HG03064 (cell line): ENCODE measurements at regions not wholly inside any gene's neighbourhood (a gene's known extent, or its start where the extent isn't known, plus 50 kb on each side); places are given as distances from the start of the nearest gene placed in this dataset.
"Not testable (repeated sequence)": the region's sequence is repeated elsewhere in the genome, so short reads cannot be mapped to it uniquely, and the experiment has no call there.

Experiments
- ATAC-seq: cut with Tn5 transposase; IDR thresholded peaks from one replicate; pipeline ENCODE4 v1.9.1; 2021; ENCODE audit warnings: low read depth; ENCODE audit not compliant: unreplicated experiment

DNA sequence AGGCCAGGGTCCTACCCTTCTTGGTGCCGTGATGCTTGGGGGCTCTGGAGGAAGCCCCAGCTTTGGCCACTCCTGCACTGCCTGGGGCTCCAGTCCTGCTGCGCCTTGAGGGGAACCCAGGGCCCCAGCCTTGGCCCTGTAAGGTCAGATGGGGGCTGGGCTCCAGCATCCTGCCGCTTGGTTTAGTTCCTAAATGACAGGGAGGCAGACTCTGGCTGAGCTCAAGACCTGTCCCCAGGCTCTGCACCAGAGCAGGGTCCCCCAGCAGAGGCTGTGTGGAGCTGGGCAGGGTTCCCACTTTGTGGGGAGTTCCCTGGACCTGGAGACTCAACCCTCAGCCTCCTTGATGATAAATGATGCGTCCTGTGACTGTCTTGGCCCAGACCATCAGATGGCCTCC lies 395.4 kb downstream of the TMEM121 start:
- ATAC-seq = not testable (repeated sequence)

DNA sequence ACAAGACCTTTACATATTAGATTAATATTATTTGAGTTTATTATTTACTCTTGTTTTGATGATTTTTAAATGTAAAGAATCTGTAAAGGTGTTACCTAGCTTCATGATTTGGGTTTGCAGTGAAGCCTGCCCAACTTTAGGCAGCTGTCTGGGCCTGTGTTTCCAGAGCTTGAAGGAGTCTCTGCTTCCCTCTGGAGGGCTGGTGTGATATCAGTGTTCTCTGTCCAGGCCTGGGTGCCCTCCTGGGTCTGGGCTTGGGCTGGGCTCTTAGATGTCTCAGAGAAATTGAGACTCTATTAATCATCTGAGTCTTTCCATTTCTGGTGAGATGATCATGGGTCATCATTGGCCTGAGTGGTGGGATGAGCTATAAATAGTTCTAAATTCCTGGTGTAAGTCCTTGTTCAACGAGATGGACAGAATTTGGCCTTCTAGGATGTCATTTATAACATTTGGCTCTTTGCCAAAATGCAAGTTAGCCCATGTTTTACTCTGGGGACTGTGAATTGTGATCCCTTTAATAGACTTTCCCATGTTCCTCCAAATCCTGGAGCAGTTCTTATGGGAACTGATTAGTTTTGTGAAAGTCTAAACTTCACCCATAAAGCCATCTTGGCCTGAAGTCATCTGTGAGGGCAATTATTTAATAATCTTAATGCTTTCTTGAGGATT lies 397.3 kb downstream of the TMEM121 start:
- ATAC-seq = not testable (repeated sequence)

- ATAC-seq = no peak
These were observed 398.7 kb downstream of the TMEM121 start for GRCh38 chr14:105924951-105925591.

DNA sequence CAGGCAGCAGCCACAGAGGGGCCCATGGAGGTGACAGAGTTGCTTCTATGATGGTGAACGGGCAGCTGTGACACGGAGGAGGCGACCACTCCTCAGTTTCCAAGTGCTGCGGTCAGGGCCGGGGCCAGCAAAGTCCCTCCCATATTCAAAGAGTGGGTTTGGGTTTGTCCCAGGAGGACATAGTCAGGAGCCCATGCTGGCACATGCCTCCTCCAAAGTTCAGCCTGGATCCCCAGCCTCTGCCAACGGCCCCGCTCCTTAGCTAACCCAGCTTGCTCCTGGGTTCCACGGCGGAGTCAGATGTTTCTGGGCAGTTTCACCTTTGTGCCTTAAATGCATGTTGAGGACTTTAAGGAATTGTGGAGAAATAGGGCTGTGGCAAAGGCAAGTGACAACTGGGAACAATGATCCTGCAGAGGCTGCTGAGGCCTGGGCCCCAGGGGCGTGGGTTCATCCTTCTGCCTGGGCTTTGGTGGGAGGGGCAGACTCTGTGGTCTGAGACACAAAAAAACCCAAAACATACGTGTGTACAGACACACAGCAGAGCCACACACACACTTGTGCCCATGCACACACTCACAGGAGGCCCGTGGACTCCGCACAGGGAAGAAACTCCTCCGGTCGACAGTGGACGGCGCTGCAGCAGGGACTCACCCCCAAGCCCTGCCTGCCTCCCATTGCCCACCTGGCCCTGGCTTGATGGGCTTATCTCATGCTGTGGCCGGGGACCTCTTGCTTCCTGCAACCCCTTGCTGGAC lies 399.4 kb downstream of the TMEM121 start:
- ATAC-seq = no peak

GRCh38 chr14:105926373-105927095 lies 400.2 kb downstream of the TMEM121 start:
- ATAC-seq = no peak

GRCh38 chr14:105927096-105928060 lies 401.0 kb downstream of the TMEM121 start:
- ATAC-seq = no peak

- not testable (repeated sequence) for ATAC-seq
These were observed 402.1 kb downstream of the TMEM121 start for GRCh38 chr14:105928171-105929111.

DNA sequence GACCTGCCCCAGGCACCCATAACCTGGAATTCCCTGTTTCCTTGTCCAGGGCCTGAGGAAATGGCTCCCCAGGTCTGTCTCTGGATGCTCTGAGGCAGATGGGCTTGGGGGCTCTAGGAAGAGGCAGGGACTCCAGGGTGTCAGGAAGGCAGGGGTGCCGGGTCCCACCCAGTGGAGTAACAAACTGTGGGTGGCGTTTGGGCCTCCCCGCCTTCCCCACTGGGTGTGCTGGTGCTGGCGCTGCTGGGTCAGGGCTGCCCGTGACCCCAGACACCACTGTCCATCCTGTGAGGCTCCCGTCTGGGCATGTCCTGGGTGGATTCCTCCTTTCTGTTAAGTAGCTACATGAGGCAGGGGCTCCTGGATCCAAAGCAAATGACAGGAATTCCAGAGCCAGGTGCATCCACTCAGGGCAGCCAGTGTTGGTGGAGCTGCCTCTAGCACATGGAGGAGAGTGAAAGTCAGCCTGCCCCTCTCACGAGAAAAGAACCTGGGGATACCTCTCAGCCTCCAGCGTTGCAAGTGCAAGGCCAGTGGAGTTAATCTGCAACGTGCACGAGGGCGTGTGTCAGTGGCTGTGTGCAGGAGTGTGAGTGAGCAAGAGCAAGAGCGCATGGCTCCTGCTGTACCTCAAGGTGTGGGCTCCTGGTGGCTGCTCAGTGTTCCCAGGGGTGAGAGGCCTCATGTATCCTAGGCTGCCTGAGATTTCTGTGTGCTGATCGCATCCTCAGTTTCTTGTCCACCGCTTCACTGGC lies 403.1 kb downstream of the TMEM121 start:
- no peak for ATAC-seq

DNA sequence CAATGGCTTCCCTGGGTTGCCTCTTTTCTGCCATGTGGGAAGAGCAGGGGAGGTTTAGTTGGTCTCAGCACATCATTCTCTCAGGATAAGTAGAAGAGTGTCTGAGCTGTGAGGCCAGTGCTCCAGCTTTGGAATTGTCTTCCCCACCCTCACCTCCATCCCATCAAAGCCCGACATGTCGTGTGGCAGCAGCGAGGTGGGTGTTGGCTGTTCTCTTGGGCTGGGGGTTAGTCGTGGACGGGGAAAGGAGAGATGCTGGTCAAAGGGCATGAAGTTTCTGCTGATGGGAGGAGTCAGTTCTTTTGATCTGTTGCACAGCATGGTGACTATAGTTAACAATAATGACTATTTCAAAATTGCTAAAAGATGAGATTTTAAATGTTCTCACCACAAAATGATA lies 404.2 kb downstream of the TMEM121 start:
- ATAC-seq = no peak

GRCh38 chr14:105931808-105932483 lies 405.6 kb downstream of the TMEM121 start:
- ATAC-seq = no peak

- no peak for ATAC-seq
These were observed 406.9 kb downstream of the TMEM121 start for GRCh38 chr14:105933238-105933637.

DNA sequence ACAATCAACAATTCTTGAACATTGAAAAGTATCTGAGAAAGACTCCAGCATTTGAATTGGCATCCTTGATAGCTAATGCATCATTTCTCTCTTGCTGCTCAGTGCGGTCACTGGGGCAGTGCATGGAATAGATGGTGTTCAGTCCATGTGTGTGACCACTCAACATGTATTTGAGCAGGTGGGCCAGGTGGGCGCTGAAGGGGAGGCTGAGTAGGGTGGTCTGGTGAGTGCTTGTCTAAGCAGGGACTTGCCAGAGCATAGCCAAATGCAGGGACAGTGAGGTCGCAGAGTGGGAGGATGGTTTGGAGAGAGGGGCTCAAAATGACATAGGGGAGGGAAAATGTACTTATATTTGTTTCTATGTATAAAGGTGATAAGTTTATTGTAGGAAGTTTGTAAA lies 409.0 kb downstream of the TMEM121 start:
- no peak for ATAC-seq

DNA sequence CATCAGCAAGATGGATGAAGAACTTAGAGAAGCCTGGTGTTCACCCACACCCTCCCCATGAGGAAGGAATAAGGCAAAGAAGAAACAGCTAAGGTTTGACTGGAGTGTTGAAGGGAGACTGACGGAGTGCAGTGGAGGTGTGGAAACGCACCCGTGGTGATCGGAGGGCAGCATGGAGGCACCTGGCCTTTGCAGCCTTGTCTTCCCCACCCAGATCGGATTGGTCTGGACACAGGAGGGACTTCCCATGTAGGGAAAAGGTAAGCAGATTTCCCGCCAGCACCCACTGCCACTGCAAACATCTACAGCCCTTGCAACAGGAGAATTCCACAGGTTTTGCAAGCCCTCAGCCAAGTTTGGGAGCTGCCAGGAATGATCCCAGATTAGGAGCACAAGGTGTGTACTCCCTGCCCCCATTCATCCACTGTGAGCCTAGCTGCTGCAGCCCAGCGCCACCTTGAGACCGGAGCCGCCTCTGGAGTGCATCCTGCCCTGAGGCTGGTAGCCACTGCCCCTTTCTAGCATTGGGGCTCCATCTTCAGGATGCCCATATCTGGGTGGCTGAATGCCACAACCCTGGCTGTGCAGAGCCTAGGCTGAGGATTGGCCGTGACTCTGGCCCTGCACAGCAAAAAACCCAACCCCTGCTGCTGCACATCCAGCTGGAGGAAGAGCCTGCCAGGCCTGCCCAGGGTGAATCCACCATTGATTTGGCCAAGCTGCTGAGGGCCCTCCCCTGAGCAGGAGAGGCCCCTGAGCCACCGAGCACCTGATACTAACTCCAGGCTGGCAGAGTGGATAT lies 411.1 kb downstream of the TMEM121 start:
- no peak for ATAC-seq

GRCh38 chr14:105938055-105938863 lies 411.9 kb downstream of the TMEM121 start:
- no peak for ATAC-seq

DNA sequence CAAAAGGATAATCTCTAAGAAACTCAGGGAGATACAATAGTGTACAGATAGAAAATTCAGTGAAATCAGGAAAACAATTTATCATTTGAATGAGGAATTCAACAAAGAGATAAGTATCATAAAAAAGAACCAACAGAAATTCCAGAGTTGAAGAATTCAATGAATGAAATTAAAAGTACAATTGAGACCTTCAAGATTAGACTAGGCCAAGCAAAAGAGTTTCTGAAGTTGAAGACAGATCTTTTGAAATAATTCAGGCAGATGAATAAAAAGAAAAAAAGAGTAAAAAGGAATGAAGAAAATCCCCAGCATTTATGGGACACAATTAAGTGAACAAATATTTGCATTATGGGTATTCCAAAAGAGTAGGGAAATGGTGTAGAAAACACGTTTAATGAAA lies 412.6 kb downstream of the TMEM121 start:
- ATAC-seq = no peak
